Activated CD8-positive, alpha-beta T cell treated with anti-CD3 and anti-CD28 coated beads for 36 hours (primary cell): ENCODE measurements at regions not wholly inside any gene's neighbourhood (a gene's known extent, or its start where the extent isn't known, plus 50 kb on each side); places are given as distances from the start of the nearest gene placed in this dataset.

Source experiments
- ATAC-seq: fragments of 200-7000 bp; cut with Tn5 transposase; one replicate; pipeline ENCODE4 v1.10.0; 2021; ENCODE audit warnings: mild to moderate bottlenecking, moderate library complexity
- CTCF ChIA-PET: fragments of 350-600 bp; sonication (Branson Sonifier 250); formaldehyde crosslinking; loops from one replicate; lab custom pipeline; 2021; ENCODE audit warnings: antibody characterized with exemption; lab: Charles Lee
- POLR2A ChIA-PET: fragments of 350-600 bp; sonication (Branson Sonifier 250); formaldehyde crosslinking; loops from one replicate; lab custom pipeline; 2021; ENCODE audit warnings: antibody characterized with exemption; lab: Charles Lee
- DNase-seq: peaks from one replicate; pipeline ENCODE4 v3.0.0-alpha.2; 2020
- H3K27ac Mint-ChIP-seq: one replicate; pipeline ENCODE4 v1.8.0; 2021; ENCODE audit warnings: mild to moderate bottlenecking, mixed read lengths
- H3K27me3 Mint-ChIP-seq: one replicate; pipeline ENCODE4 v1.8.0; 2021; ENCODE audit warnings: mixed read lengths
- H3K36me3 Mint-ChIP-seq: one replicate; pipeline ENCODE4 v1.8.0; 2021; ENCODE audit warnings: low read depth, mixed read lengths
- H3K4me1 Mint-ChIP-seq: one replicate; pipeline ENCODE4 v1.8.0; 2021; ENCODE audit warnings: low read depth, mixed read lengths
- H3K4me3 Mint-ChIP-seq: one replicate; pipeline ENCODE4 v1.8.0; 2021; ENCODE audit warnings: mild to moderate bottlenecking, moderate library complexity, mixed read lengths
- H3K9me3 Mint-ChIP-seq: one replicate; pipeline ENCODE4 v1.8.0; 2021; ENCODE audit warnings: mixed read lengths
- CTCF ChIP-seq: fragments of 200-600 bp; IDR thresholded peaks from one replicate; pipeline ENCODE4 v1.8.0; 2022; ENCODE audit warnings: antibody characterized with exemption, mild to moderate bottlenecking
- intact Hi-C: fragments of 100-400 bp; cut with micrococcal nuclease; formaldehyde crosslinking; loops from one replicate; pipeline ENCODE4 v1.10.0; 2022

- intact Hi-C loops = no loop called here
- H3K27me3 Mint-ChIP-seq = no peaks in the 10 kb centered on the region
- ATAC-seq (no peak), DNase-seq (no peak)
- H3K4me3 Mint-ChIP-seq = no peak overlapping the region
- CTCF ChIA-PET = interaction anchor here (0.8 kb wide), 1 partner anchor 11 kb away, joined by 3 read pairs; no protein-coding TSS in a partner anchor
- no peak overlapping the region for H3K27ac Mint-ChIP-seq
- POLR2A ChIA-PET = no interaction called here
- no peaks in the 10 kb centered on the region for H3K36me3 Mint-ChIP-seq
- H3K9me3 Mint-ChIP-seq = no peaks in the 10 kb centered on the region
- TF ChIP-seq CTCF = no peak
- H3K4me1 Mint-ChIP-seq = peaks cover 4% of the 10 kb centered on the region
Measured at GRCh38 chr6:112482373-112482772, 135.2 kb downstream of the RFPL4B start.

- intact Hi-C loops = no loop called here
- no peak overlapping the region for H3K27ac Mint-ChIP-seq
- H3K4me3 Mint-ChIP-seq = no peak overlapping the region
- H3K9me3 Mint-ChIP-seq = no peaks in the 10 kb centered on the region
- no peaks in the 10 kb centered on the region for H3K27me3 Mint-ChIP-seq
- DNase-seq = no peak
- CTCF ChIA-PET = no interaction called here
- no peaks in the 10 kb centered on the region for H3K36me3 Mint-ChIP-seq
- POLR2A ChIA-PET = no interaction called here
- TF ChIP-seq CTCF = no peak
- no peak for ATAC-seq
- H3K4me1 Mint-ChIP-seq = no peaks in the 10 kb centered on the region
Measured at GRCh38 chr6:112485120-112485826, 138.1 kb downstream of the RFPL4B start.

GRCh38 chr6:112485827-112486212 lies 138.7 kb downstream of the RFPL4B start:
- DNase-seq (no peak), ATAC-seq (no peak)
- ChIA-PET CTCF (no interaction called here), POLR2A (no interaction called here)
- Mint-ChIP-seq H3K27ac (no peak overlapping the region), H3K36me3 (no peaks in the 10 kb centered on the region), H3K27me3 (peaks cover 2% of the 10 kb centered on the region), H3K4me3 (no peak overlapping the region), H3K4me1 (no peaks in the 10 kb centered on the region), H3K9me3 (no peaks in the 10 kb centered on the region)
- no peak for TF ChIP-seq CTCF
- intact Hi-C loops = no loop called here

GRCh38 chr6:112486454-112486853 lies 139.3 kb downstream of the RFPL4B start:
- Mint-ChIP-seq H3K27me3 (peaks cover 2% of the 10 kb centered on the region), H3K4me3 (no peak overlapping the region), H3K27ac (no peak overlapping the region), H3K9me3 (no peaks in the 10 kb centered on the region), H3K4me1 (no peaks in the 10 kb centered on the region), H3K36me3 (no peaks in the 10 kb centered on the region)
- ATAC-seq = no peak
- no peak for TF ChIP-seq CTCF
- intact Hi-C loops = no loop called here
- CTCF ChIA-PET = no interaction called here
- DNase-seq = no peak
- POLR2A ChIA-PET = no interaction called here

GRCh38 chr6:112488238-112488637 lies 141.1 kb downstream of the RFPL4B start:
- Mint-ChIP-seq H3K9me3 (no peaks in the 10 kb centered on the region), H3K4me3 (no peak overlapping the region), H3K27me3 (peaks cover 2% of the 10 kb centered on the region), H3K36me3 (no peaks in the 10 kb centered on the region), H3K27ac (no peak overlapping the region), H3K4me1 (no peaks in the 10 kb centered on the region)
- ChIA-PET POLR2A (no interaction called here), CTCF (no interaction called here)
- no peak for TF ChIP-seq CTCF
- DNase-seq = no peak
- intact Hi-C loops = no loop called here
- no peak for ATAC-seq
